ENCODE measurements at regions not wholly inside any gene's neighbourhood (a gene's known extent, or its start where the extent isn't known, plus 50 kb on each side); places are given as distances from the start of the nearest gene placed in this dataset.
A peak's percentile ranks its signal among the peaks of the same experiment; 100 is the strongest.

- no peak for TF ChIP-seq CTCF (IDR thresholded peaks at IDR 0.05; ENCODE audit: insufficient read depth, low read length, severe bottlenecking)
- no peak for FAIRE-seq
- no peak for DNase-seq (ENCODE audit: low read depth)
These were observed 1595.9 kb upstream of the NUDT12 start for GRCh38 chr5:105158526-105158925.

GRCh38 chr5:105150323-105150722 lies 1587.7 kb upstream of the NUDT12 start:
- FAIRE-seq: no peak
- no peaks in the 10 kb centered on the region for H3K36me3 ChIP-seq (ENCODE audit: control insufficient read depth, insufficient read depth, low read length)

More at GRCh38 chr5:105158526-105158925, 1595.9 kb upstream of the NUDT12 start:
- Histone ChIP-seq H3K27me3 (ENCODE audit: control insufficient read depth, insufficient read depth, low read length) (no peaks in the 10 kb centered on the region), H3K4me3 (ENCODE audit: low read depth, low read length) (no peak overlapping the region), H3K36me3 (ENCODE audit: control insufficient read depth, insufficient read depth, low read length) (no peaks in the 10 kb centered on the region)

GRCh38 chr5:105146867-105147266 lies 1584.3 kb upstream of the NUDT12 start:
- H3K27me3 ChIP-seq (ENCODE audit: control insufficient read depth, insufficient read depth, low read length): no peaks in the 10 kb centered on the region
- H3K4me3 ChIP-seq (ENCODE audit: low read depth, low read length): no peak overlapping the region
- TF ChIP-seq CTCF (IDR thresholded peaks at IDR 0.05; ENCODE audit: insufficient read depth, low read length, severe bottlenecking): no peak
- DNase-seq (ENCODE audit: low read depth) (peak; percentile 11), FAIRE-seq (no peak)
- H3K36me3 ChIP-seq (ENCODE audit: control insufficient read depth, insufficient read depth, low read length): no peaks in the 10 kb centered on the region

More at GRCh38 chr5:105150323-105150722, 1587.7 kb upstream of the NUDT12 start:
- TF ChIP-seq CTCF (IDR thresholded peaks at IDR 0.05; ENCODE audit: insufficient read depth, low read length, severe bottlenecking): no peak
- H3K4me3 ChIP-seq (ENCODE audit: low read depth, low read length): no peak overlapping the region
- no peaks in the 10 kb centered on the region for H3K27me3 ChIP-seq (ENCODE audit: control insufficient read depth, insufficient read depth, low read length)
- DNase-seq (ENCODE audit: low read depth): no peak

- Histone ChIP-seq H3K36me3 (ENCODE audit: control insufficient read depth, insufficient read depth, low read length) (no peaks in the 10 kb centered on the region), H3K27me3 (ENCODE audit: control insufficient read depth, insufficient read depth, low read length) (no peaks in the 10 kb centered on the region), H3K4me3 (ENCODE audit: low read depth, low read length) (no peak overlapping the region)
- DNase-seq (ENCODE audit: low read depth): no peak
- TF ChIP-seq CTCF (IDR thresholded peaks at IDR 0.05; ENCODE audit: insufficient read depth, low read length, severe bottlenecking): no peak
- FAIRE-seq: no peak
These were observed 1582.6 kb upstream of the NUDT12 start for GRCh38 chr5:105145152-105145551.

- no peak for DNase-seq (ENCODE audit: low read depth)
These were observed 1571.7 kb upstream of the NUDT12 start for GRCh38 chr5:105134328-105134727.

More at GRCh38 chr5:105134328-105134727, 1571.7 kb upstream of the NUDT12 start:
- H3K27me3 ChIP-seq (ENCODE audit: control insufficient read depth, insufficient read depth, low read length): no peaks in the 10 kb centered on the region
- no peaks in the 10 kb centered on the region for H3K36me3 ChIP-seq (ENCODE audit: control insufficient read depth, insufficient read depth, low read length)
- H3K4me3 ChIP-seq (ENCODE audit: low read depth, low read length): no peak overlapping the region
- TF ChIP-seq CTCF (IDR thresholded peaks at IDR 0.05; ENCODE audit: insufficient read depth, low read length, severe bottlenecking): no peak
- no peak for FAIRE-seq
